Prostate gland (tissue), 2 donors: ENCODE measurements at regions not wholly inside any gene's neighbourhood (a gene's known extent, or its start where the extent isn't known, plus 50 kb on each side); places are given as distances from the start of the nearest gene placed in this dataset.

Experiments used
- DNase-seq: peaks from one replicate; pipeline ENCODE4 v3.0.0-alpha.2; 2019; ENCODE audit warnings: low spot score
- H3K27ac ChIP-seq, 2 donors: fragments of 200-600 bp; sonication (generic); 2 replicates each; pipeline ENCODE4 v1.5.1; 2017 to 2019
- H3K27me3 ChIP-seq: fragments of 200-600 bp; sonication (generic); replicated peaks from 2 replicates; pipeline ENCODE4 v1.5.1; 2019; ENCODE audit not compliant: insufficient read depth
- H3K36me3 ChIP-seq, 2 donors: fragments of 200-600 bp; sonication (generic); 1 replicate in 1 of 2; 2 replicates in 1 of 2; pipeline versions ENCODE4 v1.5.1 to v1.8.1; 2017 to 2019
- H3K4me1 ChIP-seq: fragments of 200-600 bp; sonication (generic); replicated peaks from 2 replicates; pipeline ENCODE4 v1.5.1; 2019
- H3K4me3 ChIP-seq, 2 donors: fragments of 200-600 bp; sonication (generic); 2 replicates each; pipeline ENCODE4 v1.5.1; 2017 to 2019
- H3K9me3 ChIP-seq: fragments of 200-600 bp; sonication (generic); 2 replicates; pipeline ENCODE4 v1.5.1; 2017
- CTCF ChIP-seq, 4 experiments: fragments of 200-600 bp in 2 of 4; fragments of 450-650 bp in 2 of 4; sonication (generic) in 2 of 4; IDR thresholded peaks; 1 replicate in 3 of 4; 2 replicates in 1 of 4; pipeline ENCODE4 v1.5.1; 2016 to 2019; ENCODE audit warnings: antibody characterized with exemption in 4 of 4, mild to moderate bottlenecking in 2 of 4, moderate library complexity in 2 of 4
- POLR2A ChIP-seq: fragments of 450-650 bp; IDR thresholded peaks from one replicate; pipeline ENCODE4 v1.6.1; 2016; ENCODE audit warnings: antibody characterized with exemption, mild to moderate bottlenecking
- POLR2AphosphoS5 ChIP-seq: sonication (generic); formaldehyde crosslinking; IDR thresholded peaks from one replicate; pipeline ENCODE4 v1.6.1; 2017; ENCODE audit warnings: antibody characterized with exemption
- WGBS: methylation state at CpG from one replicate; pipeline ENCODE4 v1.1.5; 2018; 5-methylcytosine and 5-hydroxymethylcytosine counted together
- intact Hi-C: fragments of 100-400 bp; cut with DNase I; formaldehyde crosslinking; loops from one replicate; pipeline ENCODE4 v1.14.2; 2022

GRCh38 chr22:49034836-49035817 is 792.5 kb downstream of the BRD1 start:
- Histone ChIP-seq H3K9me3 (no peaks in the 10 kb centered on the region), H3K27me3 (peaks cover 3% of the 10 kb centered on the region), H3K4me3 (no peak overlapping the region), H3K36me3 (no peaks in the 10 kb centered on the region), H3K27ac (no peak overlapping the region), H3K4me1 (no peaks in the 10 kb centered on the region)
- TF ChIP-seq CTCF (IDR thresholded peaks at IDR 0.05) = no peak
- no peak for TF ChIP-seq POLR2AphosphoS5
- TF ChIP-seq POLR2A = no peak
- no peak for DNase-seq
- WGBS = 86% methylated on average over 29 of the region's 30 CpGs
- intact Hi-C loops = no loop called here

GRCh38 chr22:49033616-49034015 is 794.1 kb downstream of the BRD1 start:
- Histone ChIP-seq H3K9me3 (no peaks in the 10 kb centered on the region), H3K4me3 (no peak overlapping the region), H3K27me3 (peaks cover 3% of the 10 kb centered on the region), H3K27ac (no peak overlapping the region), H3K36me3 (no peaks in the 10 kb centered on the region), H3K4me1 (no peaks in the 10 kb centered on the region)
- no peak for DNase-seq
- 89% methylated on average over 9 of the region's 9 CpGs for WGBS
- no peak for TF ChIP-seq POLR2A
- no peak for TF ChIP-seq CTCF (IDR thresholded peaks at IDR 0.05)
- no peak for TF ChIP-seq POLR2AphosphoS5
- intact Hi-C loops = no loop called here

GRCh38 chr22:49032821-49033220 is 794.9 kb downstream of the BRD1 start:
- no peak for DNase-seq
- TF ChIP-seq POLR2A (no peak), POLR2AphosphoS5 (no peak), CTCF (IDR thresholded peaks at IDR 0.05) (no peak)
- H3K27ac ChIP-seq = no peak overlapping the region
- no peaks in the 10 kb centered on the region for H3K9me3 ChIP-seq
- no peaks in the 10 kb centered on the region for H3K36me3 ChIP-seq
- H3K4me1 ChIP-seq = no peaks in the 10 kb centered on the region
- H3K27me3 ChIP-seq = peaks cover 3% of the 10 kb centered on the region
- WGBS = 77% methylated on average over 17 of the region's 17 CpGs
- H3K4me3 ChIP-seq = no peak overlapping the region
- intact Hi-C loops = no loop called here

GRCh38 chr22:49031746-49032330 is 795.8 kb downstream of the BRD1 start:
- Histone ChIP-seq H3K4me1 (no peaks in the 10 kb centered on the region), H3K9me3 (no peaks in the 10 kb centered on the region), H3K36me3 (no peaks in the 10 kb centered on the region), H3K27me3 (peaks cover 3% of the 10 kb centered on the region), H3K27ac (no peak overlapping the region), H3K4me3 (no peak overlapping the region)
- 70% methylated on average over 6 of the region's 6 CpGs for WGBS
- no peak for TF ChIP-seq POLR2A
- no peak for TF ChIP-seq POLR2AphosphoS5
- no peak for TF ChIP-seq CTCF (IDR thresholded peaks at IDR 0.05)
- intact Hi-C loops = no loop called here
- no peak for DNase-seq
